ENCODE measurements at regions not wholly inside any gene's neighbourhood (a gene's known extent, or its start where the extent isn't known, plus 50 kb on each side); places are given as distances from the start of the nearest gene placed in this dataset.

GRCh38 chr13:105773241-105773640 is 762.2 kb downstream of the EFNB2 start:
- Mint-ChIP-seq H3K4me1 (ENCODE audit: low read depth) (no peaks in the 10 kb centered on the region), H3K4me3 (no peak overlapping the region), H3K36me3 (ENCODE audit: low read depth) (no peaks in the 10 kb centered on the region), H3K27me3 (no peaks in the 10 kb centered on the region), H3K9me3 (no peaks in the 10 kb centered on the region), H3K27ac (no peak overlapping the region)
- no peak for TF ChIP-seq CTCF (IDR thresholded peaks at IDR 0.05)
- ChIA-PET POLR2A (no interaction called here), CTCF (no interaction called here)
- intact Hi-C loops (cut with micrococcal nuclease): no loop called here
- DNase-seq: no peak
- no peak for ATAC-seq

- peaks cover 1% of the 10 kb centered on the region for H3K9me3 Mint-ChIP-seq
- ATAC-seq (no peak), DNase-seq (no peak)
- CTCF ChIA-PET: no interaction called here
- POLR2A ChIA-PET: no interaction called here
- no peak for TF ChIP-seq CTCF (IDR thresholded peaks at IDR 0.05)
- no peaks in the 10 kb centered on the region for H3K36me3 Mint-ChIP-seq (ENCODE audit: low read depth)
- H3K27ac Mint-ChIP-seq: no peak overlapping the region
- intact Hi-C loops (cut with micrococcal nuclease): no loop called here
- H3K27me3 Mint-ChIP-seq: no peaks in the 10 kb centered on the region
- no peak overlapping the region for H3K4me3 Mint-ChIP-seq
- H3K4me1 Mint-ChIP-seq (ENCODE audit: low read depth): no peaks in the 10 kb centered on the region
Observed at GRCh38 chr13:105764486-105764885, 771.0 kb downstream of the EFNB2 start.

GRCh38 chr13:105763851-105764250 is 771.6 kb downstream of the EFNB2 start:
- no peak for TF ChIP-seq CTCF (IDR thresholded peaks at IDR 0.05)
- Mint-ChIP-seq H3K36me3 (ENCODE audit: low read depth) (no peaks in the 10 kb centered on the region), H3K27me3 (no peaks in the 10 kb centered on the region), H3K9me3 (peaks cover 1% of the 10 kb centered on the region), H3K4me1 (ENCODE audit: low read depth) (no peaks in the 10 kb centered on the region), H3K27ac (no peak overlapping the region), H3K4me3 (no peak overlapping the region)
- ATAC-seq (no peak), DNase-seq (no peak)
- ChIA-PET CTCF (no interaction called here), POLR2A (no interaction called here)
- intact Hi-C loops (cut with micrococcal nuclease): no loop called here

- H3K27me3 Mint-ChIP-seq: no peaks in the 10 kb centered on the region
- CTCF ChIA-PET: no interaction called here
- no peak overlapping the region for H3K4me3 Mint-ChIP-seq
- H3K27ac Mint-ChIP-seq: no peak overlapping the region
- intact Hi-C loops (cut with micrococcal nuclease): no loop called here
- TF ChIP-seq CTCF (IDR thresholded peaks at IDR 0.05): no peak
- DNase-seq (no peak), ATAC-seq (no peak)
- no peaks in the 10 kb centered on the region for H3K36me3 Mint-ChIP-seq (ENCODE audit: low read depth)
- POLR2A ChIA-PET: no interaction called here
- peaks cover 1% of the 10 kb centered on the region for H3K9me3 Mint-ChIP-seq
- no peaks in the 10 kb centered on the region for H3K4me1 Mint-ChIP-seq (ENCODE audit: low read depth)
Observed at GRCh38 chr13:105762096-105762495, 773.4 kb downstream of the EFNB2 start.

- no peaks in the 10 kb centered on the region for H3K36me3 Mint-ChIP-seq (ENCODE audit: low read depth)
- DNase-seq (no peak), ATAC-seq (no peak)
- no peak overlapping the region for H3K27ac Mint-ChIP-seq
- H3K27me3 Mint-ChIP-seq: no peaks in the 10 kb centered on the region
- H3K9me3 Mint-ChIP-seq: peaks cover 1% of the 10 kb centered on the region
- H3K4me3 Mint-ChIP-seq: no peak overlapping the region
- POLR2A ChIA-PET: no interaction called here
- no peak for TF ChIP-seq CTCF (IDR thresholded peaks at IDR 0.05)
- CTCF ChIA-PET: no interaction called here
- no peaks in the 10 kb centered on the region for H3K4me1 Mint-ChIP-seq (ENCODE audit: low read depth)
- intact Hi-C loops (cut with micrococcal nuclease): no loop called here
Observed at GRCh38 chr13:105758918-105759860, 776.3 kb downstream of the EFNB2 start.

All from activated CD8-positive, alpha-beta T cell treated with anti-CD3 and anti-CD28 coated beads for 36 hours (primary cell).